Activated gamma-delta T cell (primary cell): ENCODE measurements at regions not wholly inside any gene's neighbourhood (a gene's known extent, or its start where the extent isn't known, plus 50 kb on each side); places are given as distances from the start of the nearest gene placed in this dataset.
"Not testable (repeated sequence)": the region's sequence is repeated elsewhere in the genome, so short reads cannot be mapped to it uniquely, and the experiment has no call there.

ENCODE experiments used
- DNase-seq: peaks from one replicate; lab custom pipeline; 2025; lab: John Stamatoyannopoulos, UW

GRCh38 chr3:163664466-163664865 is 1413.8 kb downstream of the SI start:
- DNase-seq: no peak

GRCh38 chr3:163657088-163657487 is 1421.2 kb downstream of the SI start:
- no peak for DNase-seq

- no peak for DNase-seq
These were observed 1423.3 kb downstream of the SI start for GRCh38 chr3:163655021-163655420.

GRCh38 chr3:163644172-163644571 is 1434.1 kb downstream of the SI start:
- no peak for DNase-seq

DNA sequence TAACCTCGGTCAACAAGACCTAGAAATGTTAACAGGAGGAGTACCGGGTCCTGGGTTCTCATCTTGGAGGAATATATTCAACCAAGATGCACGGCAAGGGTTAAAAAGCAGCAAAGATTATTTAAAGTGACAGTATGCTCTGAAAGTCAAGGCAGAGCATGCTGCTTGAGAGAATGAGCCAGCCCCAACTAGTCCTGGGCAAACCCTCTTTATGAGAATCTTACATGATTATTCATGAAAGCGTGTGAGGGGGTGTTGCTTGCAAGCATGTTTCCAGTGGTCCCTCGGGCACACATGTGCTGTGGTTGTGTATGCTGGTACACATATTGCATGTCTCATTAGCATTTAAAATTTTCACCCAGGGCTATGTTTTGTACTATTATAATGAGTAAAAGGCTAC is 1445.6 kb downstream of the SI start:
- DNase-seq: no peak

GRCh38 chr3:163626753-163627152 is 1451.5 kb downstream of the SI start:
- no peak for DNase-seq

DNA sequence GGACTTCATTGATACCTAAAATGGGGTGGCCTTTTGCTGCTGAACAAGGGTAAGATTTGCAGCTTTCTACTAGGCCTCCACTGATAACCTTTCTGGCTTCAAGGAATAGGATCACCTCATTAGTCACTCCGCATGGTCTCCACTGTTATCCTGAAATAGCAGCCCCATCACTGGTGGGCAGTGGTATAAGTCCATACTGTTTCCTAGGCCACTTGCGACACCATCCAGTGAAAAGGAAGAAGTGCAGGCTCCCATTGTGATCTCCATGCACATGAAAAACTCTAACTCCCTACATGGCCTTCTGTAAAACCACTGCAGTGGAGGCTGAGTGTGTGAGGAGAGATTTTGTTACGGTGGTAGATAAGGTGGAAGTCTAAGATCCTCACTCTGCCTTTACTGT is 1455.9 kb downstream of the SI start:
- no peak for DNase-seq

- DNase-seq: no peak
These were observed 1463.4 kb downstream of the SI start for GRCh38 chr3:163614886-163615285.

- no peak for DNase-seq
These were observed 1472.4 kb downstream of the SI start for GRCh38 chr3:163605915-163606314.

DNA sequence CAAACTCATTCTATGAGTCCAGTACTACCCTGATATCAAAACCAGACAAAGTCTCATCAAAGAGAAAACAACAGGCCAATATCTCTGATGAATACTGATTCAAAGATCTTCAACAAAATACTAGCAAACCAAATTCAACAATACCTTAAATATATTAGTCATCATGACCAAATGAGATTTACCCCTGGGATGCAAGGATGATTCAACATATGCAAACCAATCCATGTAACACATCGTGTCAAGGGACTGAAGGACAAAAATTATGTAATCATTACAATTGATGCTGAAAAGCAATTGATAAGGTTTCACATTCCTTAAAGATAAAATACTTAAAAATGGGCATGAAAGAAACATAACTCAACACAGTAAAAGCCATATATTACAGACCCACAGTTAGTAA is 1476.9 kb downstream of the SI start:
- no peak for DNase-seq

- DNase-seq: no peak
These were observed 1491.0 kb downstream of the SI start for GRCh38 chr3:163587342-163587741.

- DNase-seq: no peak
These were observed 1495.3 kb downstream of the SI start for GRCh38 chr3:163582967-163583366.

GRCh38 chr3:163577271-163577670 is 1501.0 kb downstream of the SI start:
- DNase-seq: no peak

DNA sequence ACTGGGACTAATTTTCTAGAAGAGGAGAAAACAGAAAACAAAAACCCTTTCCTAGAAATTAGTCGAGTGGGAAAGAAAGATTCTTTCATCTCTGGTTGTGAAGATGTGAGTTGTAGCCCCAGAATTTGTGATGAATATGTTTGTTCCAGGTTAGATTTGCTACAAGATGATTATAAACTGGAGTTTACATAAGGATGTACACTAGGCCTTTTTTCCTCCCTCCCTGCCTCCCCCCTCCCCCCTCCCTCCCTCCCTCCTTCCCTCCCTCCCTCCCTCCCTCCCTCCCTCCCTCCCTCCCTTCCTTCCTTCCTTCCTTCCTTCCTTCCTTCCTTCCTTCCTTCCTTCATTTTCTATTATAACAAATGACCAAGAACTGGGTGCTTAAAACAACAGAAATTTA is 1502.0 kb downstream of the SI start:
- DNase-seq: no peak

DNA sequence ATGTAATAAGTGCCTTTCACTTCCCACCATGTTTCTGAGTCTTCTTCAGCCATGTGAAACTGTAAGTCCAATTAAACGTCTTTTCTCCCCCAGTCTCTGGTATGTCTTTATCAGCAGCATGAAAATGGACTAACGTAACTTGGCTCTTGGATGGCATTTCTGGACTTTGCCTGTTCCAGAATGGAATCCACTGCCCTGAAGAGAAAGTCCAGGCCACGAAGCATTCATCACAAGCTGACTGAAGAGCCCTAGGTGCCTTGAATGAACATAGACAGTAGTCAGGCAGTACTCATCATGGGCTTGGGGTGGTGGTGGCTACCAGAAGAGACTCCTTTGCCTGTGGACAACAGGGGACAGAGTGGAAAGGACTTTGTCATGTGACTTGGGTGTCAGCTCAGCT is 1505.0 kb downstream of the SI start:
- DNase-seq: no peak

- DNase-seq: no peak
These were observed 1505.4 kb downstream of the SI start for GRCh38 chr3:163572856-163573255.

- DNase-seq: no peak
These were observed 1514.8 kb downstream of the SI start for GRCh38 chr3:163563485-163563884.

DNA sequence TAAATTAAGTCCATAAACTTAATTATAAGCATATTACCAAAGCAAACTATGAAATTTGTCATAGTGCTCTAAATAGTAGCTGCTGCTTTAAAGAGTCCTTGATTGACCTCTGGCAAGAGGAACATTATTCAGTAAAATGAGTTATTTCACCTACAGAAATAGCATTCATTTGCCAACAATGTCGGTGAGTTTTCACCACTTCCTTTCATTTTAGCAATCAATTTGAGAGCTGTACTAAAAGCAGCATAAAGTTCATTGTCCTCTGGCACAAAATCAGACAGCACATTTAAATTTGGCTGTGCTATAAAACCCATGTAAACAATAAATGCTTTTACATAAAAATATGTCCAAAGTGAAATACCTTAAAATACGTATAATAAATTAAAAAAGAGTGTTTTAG is 1515.7 kb downstream of the SI start:
- no peak for DNase-seq

DNA sequence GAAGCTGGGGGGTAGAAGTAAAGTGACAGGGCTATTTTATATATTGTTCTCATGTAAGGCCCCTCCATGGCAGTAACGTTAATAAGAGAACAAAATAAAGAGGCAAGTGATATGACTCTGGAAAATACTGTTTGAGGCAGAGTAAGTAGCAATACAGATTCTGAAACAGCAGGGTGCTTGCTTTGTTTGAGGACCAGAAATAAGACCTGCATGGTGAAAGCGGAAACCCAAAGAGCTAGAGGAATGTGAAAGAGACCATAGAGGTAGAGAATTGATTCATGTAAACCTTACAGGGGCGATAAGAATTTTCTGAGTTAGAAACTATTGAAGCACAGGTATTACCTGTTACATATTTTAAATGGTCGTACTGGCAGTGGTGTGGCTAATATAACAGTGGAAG is 1517.1 kb downstream of the SI start:
- DNase-seq: no peak

GRCh38 chr3:163560459-163560858 is 1517.8 kb downstream of the SI start:
- no peak for DNase-seq

DNA sequence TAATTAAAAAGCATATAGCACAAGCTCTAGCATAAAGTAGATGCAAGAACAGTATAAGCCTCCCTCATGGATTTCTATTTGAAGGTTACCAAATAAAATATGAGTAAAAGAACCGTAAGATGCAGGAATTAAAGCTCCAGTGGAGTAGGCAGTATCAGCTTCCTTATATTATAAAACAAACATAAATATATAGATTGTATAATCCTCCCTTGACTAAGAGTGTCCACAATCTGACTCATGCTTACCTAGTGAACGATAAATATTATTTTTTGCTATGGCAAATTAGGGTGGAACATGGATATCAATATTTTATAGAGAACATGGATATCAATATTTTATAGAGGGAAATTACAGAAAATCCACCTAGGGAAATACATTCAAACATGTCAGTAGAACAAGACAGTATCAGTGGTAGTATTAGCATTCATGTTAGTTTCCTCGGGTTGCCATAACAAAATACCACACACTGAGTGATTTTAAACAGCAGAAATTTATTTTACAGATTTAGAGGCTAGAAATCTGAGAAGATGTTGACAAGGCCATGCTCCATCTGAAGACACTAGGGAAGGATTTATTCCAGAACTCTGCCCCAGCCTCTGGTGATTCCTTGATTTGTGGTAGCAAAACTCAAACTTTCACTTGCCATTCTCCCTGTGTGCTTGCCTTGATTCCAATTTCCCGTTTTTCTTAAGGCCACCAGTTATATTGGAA is 1521.3 kb downstream of the SI start:
- DNase-seq: no peak

GRCh38 chr3:163555918-163556317 is 1522.4 kb downstream of the SI start:
- no peak for DNase-seq

GRCh38 chr3:163552659-163552966 is 1525.7 kb downstream of the SI start:
- DNase-seq: no peak

GRCh38 chr3:163551915-163552658 is 1526.2 kb downstream of the SI start:
- DNase-seq: not testable (repeated sequence)
